PC-3 (cell line): ENCODE measurements at regions not wholly inside any gene's neighbourhood (a gene's known extent, or its start where the extent isn't known, plus 50 kb on each side); places are given as distances from the start of the nearest gene placed in this dataset.

Source experiments
- ATAC-seq: fragments of 200-7000 bp; cut with Tn5 transposase; 2 replicates; pipeline ENCODE4 v1.9.1; 2020; ENCODE audit warnings: mild to moderate bottlenecking, moderate library complexity
- BruUV-seq: library from RNA; stranded (reverse); fragments of 400-500 nt; replicated peaks from 2 replicates; lab custom pipeline; 2021; lab: Mats Ljungman, UMichigan
- CTCF ChIA-PET: fragments of 300-600 bp; sonication (Branson Sonifier 250); formaldehyde crosslinking; loops from one replicate; lab custom pipeline; 2022; ENCODE audit warnings: antibody characterized with exemption; lab: Charles Lee
- POLR2A ChIA-PET: fragments of 300-600 bp; sonication (Branson Sonifier 250); formaldehyde crosslinking; loops from one replicate; lab custom pipeline; 2022; ENCODE audit warnings: antibody characterized with exemption; ENCODE audit not compliant: unreplicated experiment; lab: Charles Lee
- DNase-seq: peaks from one replicate; pipeline ENCODE4 v3.0.0-alpha.2; 2015
- H2AFZ ChIP-seq: fragments of 300-600 bp; sonication (generic); 2 replicates; pipeline ENCODE4 v1.6.0; 2016; ENCODE audit warnings: antibody characterized with exemption, low read length
- H3F3A ChIP-seq: fragments of 300-600 bp; sonication (generic); one replicate; pipeline ENCODE4 v1.6.0; 2017; ENCODE audit warnings: antibody characterized with exemption, low read length, control low read depth, mild to moderate bottlenecking; ENCODE audit not compliant: unreplicated experiment
- H3K27ac ChIP-seq: fragments of 300-600 bp; sonication (generic); 2 replicates; pipeline ENCODE4 v1.5.1; 2016; ENCODE audit warnings: mild to moderate bottlenecking, low read length
- H3K27me3 ChIP-seq: fragments of 300-600 bp; sonication (generic); 2 replicates; pipeline ENCODE4 v1.6.1; 2016; ENCODE audit warnings: low read length, mixed read lengths
- H3K36me3 ChIP-seq: fragments of 300-600 bp; sonication (generic); 2 replicates; pipeline ENCODE4 v1.6.1; 2016; ENCODE audit warnings: low read depth, mixed run types, low read length, mixed read lengths
- H3K4me1 ChIP-seq: fragments of 300-600 bp; sonication (generic); 2 replicates; pipeline ENCODE4 v1.5.1; 2016; ENCODE audit warnings: low read length; ENCODE audit not compliant: insufficient read depth
- H3K4me2 ChIP-seq: fragments of 300-600 bp; sonication (generic); 2 replicates; pipeline ENCODE4 v1.6.0; 2016; ENCODE audit warnings: low read length
- H3K4me3 ChIP-seq: fragments of 300-600 bp; sonication (generic); 2 replicates; pipeline ENCODE4 v1.5.1; 2016; ENCODE audit warnings: mild to moderate bottlenecking, low read length, mixed read lengths
- H3K79me2 ChIP-seq: fragments of 300-600 bp; sonication (generic); 2 replicates; pipeline ENCODE4 v1.6.1; 2017; ENCODE audit warnings: low read length, mixed read lengths
- H3K9ac ChIP-seq: fragments of 300-600 bp; sonication (generic); 2 replicates; pipeline ENCODE4 v1.6.0; 2016; ENCODE audit warnings: mild to moderate bottlenecking, low read length
- H3K9me2 ChIP-seq: fragments of 300-600 bp; sonication (generic); replicated peaks from 2 replicates; pipeline ENCODE4 v1.6.1; 2016; ENCODE audit warnings: mixed run types, low read length, mixed read lengths
- H3K9me3 ChIP-seq: fragments of 300-600 bp; sonication (generic); 2 replicates; pipeline ENCODE4 v1.6.1; 2016; ENCODE audit warnings: low read length, mixed read lengths
- H4K20me1 ChIP-seq: fragments of 300-600 bp; sonication (generic); 2 replicates; pipeline ENCODE4 v1.6.1; 2016; ENCODE audit warnings: low read length, mixed read lengths
- EZH2 ChIP-seq: fragments of 300-600 bp; sonication (generic); IDR thresholded peaks from one replicate; pipeline ENCODE4 v1.6.1; 2017; ENCODE audit warnings: antibody characterized with exemption, mild to moderate bottlenecking, low read length; ENCODE audit not compliant: unreplicated experiment
- EZH2phosphoT487 ChIP-seq: fragments of 300-600 bp; sonication (generic); IDR thresholded peaks from 2 replicates; pipeline ENCODE4 v1.6.1; 2018; ENCODE audit warnings: mild to moderate bottlenecking, antibody characterized with exemption, low read length, borderline replicate concordance
- intact Hi-C: fragments of 100-400 bp; cut with micrococcal nuclease; formaldehyde crosslinking; loops from 2 replicates; pipeline ENCODE4 v1.9.0; 2023
- TF ChIP-seq, protein P1 (sequence below): fragments of 300-600 bp; sonication (generic); conservative IDR thresholded peaks from 2 replicates; pipeline ENCODE4 v1.5.1; 2017; ENCODE audit warnings: antibody characterized with exemption, low read depth, mild to moderate bottlenecking, low read length

DNA sequence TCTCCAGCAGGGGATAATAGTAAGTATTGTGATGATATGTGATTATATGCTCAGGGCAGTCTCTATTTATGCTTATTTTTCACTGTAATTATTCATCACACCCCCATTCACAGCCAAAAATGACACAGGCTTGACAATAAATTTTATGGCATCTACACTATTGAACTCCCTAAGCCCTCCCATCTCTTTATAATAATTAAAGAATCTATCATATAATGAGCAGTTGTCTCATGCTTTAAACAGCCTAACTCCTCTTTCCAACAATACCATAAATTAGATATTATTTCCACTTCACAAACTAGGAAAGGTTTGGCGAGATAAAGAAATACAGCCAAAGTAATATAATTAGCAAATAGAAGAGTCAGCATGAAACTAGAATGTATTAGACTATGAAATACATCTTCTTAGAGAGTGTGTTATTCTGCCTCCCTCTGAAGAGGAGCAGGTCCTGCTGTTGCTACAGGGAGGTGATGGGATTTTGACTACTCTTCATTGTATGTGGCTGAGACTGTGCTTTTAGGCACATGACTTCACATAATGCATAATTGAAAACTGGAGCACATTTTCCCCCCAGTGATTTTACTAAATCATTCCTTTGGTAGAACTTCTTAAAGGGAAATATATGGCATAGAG, 488.8 kb downstream of the HTR1A start:
- H3K9me2 ChIP-seq = no peaks in the 10 kb centered on the region
- H3K4me2 ChIP-seq = no peak overlapping the region
- ATAC-seq (peak; percentile 40), DNase-seq (no peak)
- H2AFZ ChIP-seq = no peak overlapping the region
- no peaks in the 10 kb centered on the region for H3K27me3 ChIP-seq
- no peak overlapping the region for H3K27ac ChIP-seq
- no peaks in the 10 kb centered on the region for H3K9me3 ChIP-seq
- no peaks in the 10 kb centered on the region for H3K79me2 ChIP-seq
- no peak overlapping the region for H3K4me3 ChIP-seq
- ChIA-PET POLR2A (no interaction called here), CTCF (no interaction called here)
- TF ChIP-seq, protein P1, sequence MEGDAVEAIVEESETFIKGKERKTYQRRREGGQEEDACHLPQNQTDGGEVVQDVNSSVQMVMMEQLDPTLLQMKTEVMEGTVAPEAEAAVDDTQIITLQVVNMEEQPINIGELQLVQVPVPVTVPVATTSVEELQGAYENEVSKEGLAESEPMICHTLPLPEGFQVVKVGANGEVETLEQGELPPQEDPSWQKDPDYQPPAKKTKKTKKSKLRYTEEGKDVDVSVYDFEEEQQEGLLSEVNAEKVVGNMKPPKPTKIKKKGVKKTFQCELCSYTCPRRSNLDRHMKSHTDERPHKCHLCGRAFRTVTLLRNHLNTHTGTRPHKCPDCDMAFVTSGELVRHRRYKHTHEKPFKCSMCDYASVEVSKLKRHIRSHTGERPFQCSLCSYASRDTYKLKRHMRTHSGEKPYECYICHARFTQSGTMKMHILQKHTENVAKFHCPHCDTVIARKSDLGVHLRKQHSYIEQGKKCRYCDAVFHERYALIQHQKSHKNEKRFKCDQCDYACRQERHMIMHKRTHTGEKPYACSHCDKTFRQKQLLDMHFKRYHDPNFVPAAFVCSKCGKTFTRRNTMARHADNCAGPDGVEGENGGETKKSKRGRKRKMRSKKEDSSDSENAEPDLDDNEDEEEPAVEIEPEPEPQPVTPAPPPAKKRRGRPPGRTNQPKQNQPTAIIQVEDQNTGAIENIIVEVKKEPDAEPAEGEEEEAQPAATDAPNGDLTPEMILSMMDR = no peak
- TF ChIP-seq EZH2 (no peak), EZH2phosphoT487 (no peak)
- intact Hi-C loops = no loop called here
- no peaks in the 10 kb centered on the region for H3F3A ChIP-seq
- BruUV-seq = no TSS peak
- no peaks in the 10 kb centered on the region for H3K4me1 ChIP-seq
- no peaks in the 10 kb centered on the region for H3K36me3 ChIP-seq
- H3K9ac ChIP-seq = no peak overlapping the region
- no peaks in the 10 kb centered on the region for H4K20me1 ChIP-seq

DNA sequence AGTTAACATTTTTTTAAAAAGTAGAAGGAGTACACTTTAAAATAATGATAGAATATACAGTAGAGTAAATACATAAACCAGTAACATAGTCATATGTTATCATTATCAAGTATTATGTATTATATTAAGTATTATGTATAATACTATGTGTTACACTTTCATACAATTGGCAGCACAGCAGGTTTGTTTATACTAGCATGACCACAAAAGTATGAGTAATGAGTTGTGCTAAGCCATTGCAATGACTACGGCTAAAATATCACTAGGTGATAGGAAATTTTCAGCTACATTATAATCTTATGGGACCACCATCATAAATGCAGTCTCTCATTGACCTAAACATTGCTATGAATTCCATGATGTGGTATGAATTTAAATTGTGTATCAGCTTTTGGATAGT, 506.0 kb downstream of the HTR1A start:
- POLR2A ChIA-PET = no interaction called here
- intact Hi-C loops = no loop called here
- CTCF ChIA-PET = no interaction called here

DNA sequence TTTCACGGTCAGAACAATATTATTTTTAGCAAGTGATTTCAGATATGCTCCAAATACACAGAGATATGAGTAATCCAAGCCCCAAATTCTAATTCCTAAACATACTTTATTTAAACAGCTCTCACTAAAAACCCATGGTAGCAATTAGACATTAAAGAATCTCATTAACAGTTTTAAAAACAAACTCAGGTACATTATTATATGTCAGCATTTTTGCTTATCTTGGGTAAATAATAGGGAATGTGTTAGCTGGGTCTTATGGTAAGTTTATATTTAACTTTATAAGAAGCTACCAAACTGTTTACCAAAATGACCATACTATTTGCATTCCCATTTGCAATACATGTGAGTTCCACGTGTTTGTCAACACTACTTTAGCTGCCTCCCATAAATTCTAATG, 511.1 kb downstream of the HTR1A start:
- Histone ChIP-seq H3K4me3 (no peak overlapping the region), H3K4me2 (no peak overlapping the region), H3K9me2 (no peaks in the 10 kb centered on the region), H3K27me3 (no peaks in the 10 kb centered on the region), H4K20me1 (no peaks in the 10 kb centered on the region), H3K4me1 (no peaks in the 10 kb centered on the region), H2AFZ (no peak overlapping the region), H3K79me2 (no peaks in the 10 kb centered on the region), H3K9me3 (no peaks in the 10 kb centered on the region), H3K27ac (no peak overlapping the region), H3K9ac (no peak overlapping the region), H3F3A (no peaks in the 10 kb centered on the region), H3K36me3 (no peaks in the 10 kb centered on the region)
- BruUV-seq = no TSS peak
- no peak for ATAC-seq
- ChIA-PET POLR2A (no interaction called here), CTCF (no interaction called here)
- no peak for DNase-seq
- TF ChIP-seq EZH2 (no peak), EZH2phosphoT487 (no peak)
- TF ChIP-seq, protein P1 = no peak
- intact Hi-C loops = no loop called here

More for the DNA sequence above, 506.0 kb downstream of the HTR1A start:
- Histone ChIP-seq H3K9me3 (no peaks in the 10 kb centered on the region), H3K27ac (no peak overlapping the region), H3F3A (no peaks in the 10 kb centered on the region), H3K4me3 (no peak overlapping the region), H3K9ac (no peak overlapping the region), H4K20me1 (no peaks in the 10 kb centered on the region), H3K27me3 (no peaks in the 10 kb centered on the region), H3K9me2 (no peaks in the 10 kb centered on the region), H3K4me1 (peaks cover 4% of the 10 kb centered on the region; the same call in 1 of the 2 replicates), H3K4me2 (peak overlapping the region; percentile 46; the same call in 1 of the 2 replicates), H2AFZ (no peak overlapping the region), H3K79me2 (no peaks in the 10 kb centered on the region), H3K36me3 (no peaks in the 10 kb centered on the region)
- BruUV-seq = no TSS peak
- no peak for TF ChIP-seq EZH2
- TF ChIP-seq, protein P1 = no peak
- TF ChIP-seq EZH2phosphoT487 = no peak
- ATAC-seq (peak; percentile 90), DNase-seq (peak; percentile 51)
